ENCODE measurements at regions not wholly inside any gene's neighbourhood (a gene's known extent, or its start where the extent isn't known, plus 50 kb on each side); places are given as distances from the start of the nearest gene placed in this dataset.

DNA sequence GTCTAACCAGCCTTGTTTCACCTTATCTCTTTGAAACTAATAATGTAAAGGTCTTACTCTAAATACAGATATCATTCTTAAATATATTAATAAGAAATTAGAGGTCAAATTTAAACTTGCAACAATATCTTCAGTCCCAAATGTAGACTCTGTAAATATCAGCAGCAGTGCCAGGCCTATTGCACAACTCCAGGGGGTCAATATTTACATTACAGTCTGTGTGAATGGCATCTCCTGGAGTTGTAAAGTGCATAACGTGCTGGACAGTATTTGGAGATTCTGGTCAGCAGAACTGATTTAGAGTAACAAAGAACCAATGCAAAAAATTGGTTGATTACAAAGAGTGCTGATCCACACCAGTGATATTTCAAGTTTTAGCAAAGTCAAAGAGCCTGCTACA is 1225.9 kb downstream of the PCDH19 start:
- CTCF ChIA-PET, result no interaction called here
- no peak for ATAC-seq
- intact Hi-C loops (cut with micrococcal nuclease), result no loop called here

DNA sequence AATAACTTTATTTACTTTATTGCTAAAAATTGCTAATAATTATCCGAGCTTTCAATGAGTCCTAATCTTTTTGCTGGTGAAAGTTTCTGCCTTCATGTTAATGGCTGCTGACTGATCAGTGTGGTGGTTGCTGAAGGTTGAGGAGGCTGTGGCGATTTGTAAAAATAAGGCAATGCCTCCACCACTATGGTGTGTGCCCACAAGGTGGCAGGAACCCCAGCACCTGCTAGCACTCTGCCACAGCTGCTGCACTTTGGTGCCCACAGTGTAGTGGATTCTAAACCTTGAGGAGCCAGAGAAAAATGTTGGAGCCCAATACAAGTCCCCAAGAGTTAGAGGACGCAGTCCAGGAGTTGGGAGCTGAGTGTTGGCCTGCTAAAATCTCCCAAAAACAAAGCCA is 1237.1 kb downstream of the PCDH19 start:
- Histone ChIP-seq H4K20me1 (ENCODE audit: insufficient read depth) (no peaks in the 10 kb centered on the region), H3K4me1 (ENCODE audit: control insufficient read depth in 1 of 2, insufficient read depth in 2 of 2, low read length in 2 of 2) (no peaks in the 10 kb centered on the region), H3K9ac (ENCODE audit: low read length) (no peak overlapping the region), H3K4me2 (ENCODE audit: low read length) (no peak overlapping the region), H3K9me2 (ENCODE audit: insufficient read depth) (no peaks in the 10 kb centered on the region), H3K27me3 (ENCODE audit: insufficient read depth, low read length) (no peaks in the 10 kb centered on the region), H3K36me3 (ENCODE audit: control insufficient read depth in 1 of 2, insufficient read depth in 2 of 2, low read length in 2 of 2) (no peaks in the 10 kb centered on the region), H3K9me3 (ENCODE audit: control insufficient read depth in 1 of 2, insufficient read depth in 1 of 2, low read depth in 1 of 2, low read length in 2 of 2) (no peaks in the 10 kb centered on the region), H3K4me3 (replicated peaks in 1 of 2; ENCODE audit: low read depth in 1 of 2, low read length in 2 of 2) (no peak overlapping the region), H2AFZ (ENCODE audit: low read depth, low read length, poor library complexity, severe bottlenecking) (no peak overlapping the region), H3K79me2 (ENCODE audit: insufficient read depth, low read length) (no peaks in the 10 kb centered on the region), H3K27ac (ENCODE audit: low read depth, low read length) (no peak overlapping the region)
- TF ChIP-seq SP1 (IDR thresholded peaks at IDR 0.05; ENCODE audit: low read depth), result no peak
- no peak for TF ChIP-seq SRF (IDR thresholded peaks at IDR 0.05; ENCODE audit: low read depth)
- TF ChIP-seq ZFX (IDR thresholded peaks at IDR 0.05), result no peak
- TF ChIP-seq POLR2A (IDR thresholded peaks at IDR 0.05; ENCODE audit: borderline replicate concordance, extremely low read depth, insufficient read depth, insufficient read length), result no peak
- no TSS peak for BruUV-seq (replicated peaks)
- intact Hi-C loops (cut with micrococcal nuclease), result no loop called here
- no peak for ATAC-seq
- ChIA-PET RAD21 (ENCODE audit: low non-redundant PET in 1 of 2, low total read pairs in 2 of 2, uncharacterized antibody in 2 of 2, unreplicated experiment in 2 of 2) (no interaction called here), CTCF (no interaction called here), POLR2A (no interaction called here)
- DNase-seq (ENCODE audit: low read depth, low spot score), result no peak

More for the DNA sequence above, 1225.9 kb downstream of the PCDH19 start:
- H4K20me1 ChIP-seq (ENCODE audit: insufficient read depth), result no peaks in the 10 kb centered on the region
- no peaks in the 10 kb centered on the region for H3K79me2 ChIP-seq (ENCODE audit: insufficient read depth, low read length)
- no peak overlapping the region for H3K9ac ChIP-seq (ENCODE audit: low read length)
- no peaks in the 10 kb centered on the region for H3K9me2 ChIP-seq (ENCODE audit: insufficient read depth)
- ChIA-PET POLR2A (no interaction called here), RAD21 (ENCODE audit: low non-redundant PET in 1 of 2, low total read pairs in 2 of 2, uncharacterized antibody in 2 of 2, unreplicated experiment in 2 of 2) (no interaction called here)
- H3K4me1 ChIP-seq (ENCODE audit: control insufficient read depth in 1 of 2, insufficient read depth in 2 of 2, low read length in 2 of 2), result no peaks in the 10 kb centered on the region
- no peaks in the 10 kb centered on the region for H3K36me3 ChIP-seq (ENCODE audit: control insufficient read depth in 1 of 2, insufficient read depth in 2 of 2, low read length in 2 of 2)
- H3K4me3 ChIP-seq (replicated peaks in 1 of 2; ENCODE audit: low read depth in 1 of 2, low read length in 2 of 2), result no peak overlapping the region
- TF ChIP-seq, protein P1, sequence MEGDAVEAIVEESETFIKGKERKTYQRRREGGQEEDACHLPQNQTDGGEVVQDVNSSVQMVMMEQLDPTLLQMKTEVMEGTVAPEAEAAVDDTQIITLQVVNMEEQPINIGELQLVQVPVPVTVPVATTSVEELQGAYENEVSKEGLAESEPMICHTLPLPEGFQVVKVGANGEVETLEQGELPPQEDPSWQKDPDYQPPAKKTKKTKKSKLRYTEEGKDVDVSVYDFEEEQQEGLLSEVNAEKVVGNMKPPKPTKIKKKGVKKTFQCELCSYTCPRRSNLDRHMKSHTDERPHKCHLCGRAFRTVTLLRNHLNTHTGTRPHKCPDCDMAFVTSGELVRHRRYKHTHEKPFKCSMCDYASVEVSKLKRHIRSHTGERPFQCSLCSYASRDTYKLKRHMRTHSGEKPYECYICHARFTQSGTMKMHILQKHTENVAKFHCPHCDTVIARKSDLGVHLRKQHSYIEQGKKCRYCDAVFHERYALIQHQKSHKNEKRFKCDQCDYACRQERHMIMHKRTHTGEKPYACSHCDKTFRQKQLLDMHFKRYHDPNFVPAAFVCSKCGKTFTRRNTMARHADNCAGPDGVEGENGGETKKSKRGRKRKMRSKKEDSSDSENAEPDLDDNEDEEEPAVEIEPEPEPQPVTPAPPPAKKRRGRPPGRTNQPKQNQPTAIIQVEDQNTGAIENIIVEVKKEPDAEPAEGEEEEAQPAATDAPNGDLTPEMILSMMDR (IDR thresholded peaks at IDR 0.05 in 2 of 3, conservative IDR thresholded peaks at IDR 0.05 in 1 of 3; ENCODE audit: borderline replicate concordance in 1 of 3, insufficient read depth in 1 of 3, low read depth in 2 of 3, low read length in 2 of 3), result no peak
- TF ChIP-seq, protein P2, sequence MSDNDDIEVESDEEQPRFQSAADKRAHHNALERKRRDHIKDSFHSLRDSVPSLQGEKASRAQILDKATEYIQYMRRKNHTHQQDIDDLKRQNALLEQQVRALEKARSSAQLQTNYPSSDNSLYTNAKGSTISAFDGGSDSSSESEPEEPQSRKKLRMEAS (IDR thresholded peaks at IDR 0.05), result no peak
- no peak for TF ChIP-seq CEBPB (IDR thresholded peaks at IDR 0.05; ENCODE audit: low read depth)
- no peak overlapping the region for H3K4me2 ChIP-seq (ENCODE audit: low read length)
- no peaks in the 10 kb centered on the region for H3K27me3 ChIP-seq (ENCODE audit: insufficient read depth, low read length)
- H3K27ac ChIP-seq (ENCODE audit: low read depth, low read length), result no peak overlapping the region
- no peaks in the 10 kb centered on the region for H3K9me3 ChIP-seq (ENCODE audit: control insufficient read depth in 1 of 2, insufficient read depth in 1 of 2, low read depth in 1 of 2, low read length in 2 of 2)
- H2AFZ ChIP-seq (ENCODE audit: low read depth, low read length, poor library complexity, severe bottlenecking), result no peak overlapping the region
- no peak for DNase-seq (ENCODE audit: low read depth, low spot score)
- BruUV-seq (replicated peaks), result no TSS peak
